ENCODE measurements at regions not wholly inside any gene's neighbourhood (a gene's known extent, or its start where the extent isn't known, plus 50 kb on each side); places are given as distances from the start of the nearest gene placed in this dataset.

- no peak for DNase-seq
- H3K4me3 ChIP-seq, result no peak overlapping the region
- H3K27ac ChIP-seq, result no peak overlapping the region
- H3K4me1 ChIP-seq, result no peaks in the 10 kb centered on the region
- H3K36me3 ChIP-seq, result no peaks in the 10 kb centered on the region
- intact Hi-C loops (cut with DNase I), result no loop called here
- H3K9ac ChIP-seq (ENCODE audit: low read depth in 2 of 2, low read length in 2 of 2), result no peak overlapping the region
- no peak for TF ChIP-seq CTCF (IDR thresholded peaks at IDR 0.05)
- no peaks in the 10 kb centered on the region for H3K27me3 ChIP-seq
- H3K9me3 ChIP-seq, result no peaks in the 10 kb centered on the region
Observed at GRCh38 chr16:26731729-26732128, 335.0 kb upstream of the C16orf82 start.

GRCh38 chr16:26733710-26734109 lies 333.0 kb upstream of the C16orf82 start:
- no peak for DNase-seq
- no peak overlapping the region for H3K4me3 ChIP-seq
- H3K9ac ChIP-seq (ENCODE audit: low read depth in 2 of 2, low read length in 2 of 2), result no peak overlapping the region
- no peak overlapping the region for H3K27ac ChIP-seq
- no peaks in the 10 kb centered on the region for H3K36me3 ChIP-seq
- no peaks in the 10 kb centered on the region for H3K27me3 ChIP-seq
- no peaks in the 10 kb centered on the region for H3K9me3 ChIP-seq
- H3K4me1 ChIP-seq, result no peaks in the 10 kb centered on the region
- no peak for TF ChIP-seq CTCF (IDR thresholded peaks at IDR 0.05)
- intact Hi-C loops (cut with DNase I), result no loop called here

GRCh38 chr16:26735521-26735920 lies 331.2 kb upstream of the C16orf82 start:
- Histone ChIP-seq H3K36me3 (no peaks in the 10 kb centered on the region), H3K27ac (no peak overlapping the region), H3K4me1 (no peaks in the 10 kb centered on the region), H3K9me3 (no peaks in the 10 kb centered on the region), H3K4me3 (no peak overlapping the region), H3K27me3 (no peaks in the 10 kb centered on the region), H3K9ac (ENCODE audit: low read depth in 2 of 2, low read length in 2 of 2) (no peak overlapping the region)
- no peak for DNase-seq
- intact Hi-C loops (cut with DNase I), result no loop called here
- no peak for TF ChIP-seq CTCF (IDR thresholded peaks at IDR 0.05)

- no peak overlapping the region for H3K27ac ChIP-seq
- no peaks in the 10 kb centered on the region for H3K4me1 ChIP-seq
Observed at GRCh38 chr16:26736084-26736483, 330.6 kb upstream of the C16orf82 start.

DNA sequence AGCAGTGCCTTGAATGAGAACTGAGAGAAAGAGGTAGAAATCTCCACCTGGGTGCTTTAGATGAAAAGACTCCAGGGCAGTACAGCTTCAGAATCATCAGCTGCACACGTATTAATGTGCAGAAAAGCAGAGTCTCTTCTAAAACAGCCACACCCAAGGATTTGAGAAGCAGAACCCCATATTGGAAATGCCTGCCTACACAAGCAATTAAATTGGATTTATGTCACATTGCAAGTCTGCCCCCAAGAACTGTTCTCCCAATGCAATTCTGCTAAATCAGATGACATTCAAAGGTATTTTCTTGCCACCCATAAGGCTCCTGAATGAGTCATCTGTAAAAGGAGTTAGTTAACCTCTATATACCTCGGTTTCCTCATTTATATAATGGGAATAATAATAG lies 326.0 kb upstream of the C16orf82 start:
- Histone ChIP-seq H3K9me3 (no peaks in the 10 kb centered on the region), H3K27ac (no peak overlapping the region), H3K4me3 (no peak overlapping the region), H3K9ac (ENCODE audit: low read depth in 2 of 2, low read length in 2 of 2) (no peak overlapping the region), H3K27me3 (no peaks in the 10 kb centered on the region), H3K36me3 (no peaks in the 10 kb centered on the region), H3K4me1 (no peaks in the 10 kb centered on the region)
- no peak for DNase-seq
- intact Hi-C loops (cut with DNase I), result no loop called here
- TF ChIP-seq CTCF (IDR thresholded peaks at IDR 0.05), result no peak

More at GRCh38 chr16:26736084-26736483, 330.6 kb upstream of the C16orf82 start:
- DNase-seq, result no peak
- no peaks in the 10 kb centered on the region for H3K9me3 ChIP-seq
- no peaks in the 10 kb centered on the region for H3K27me3 ChIP-seq
- H3K36me3 ChIP-seq, result no peaks in the 10 kb centered on the region
- H3K9ac ChIP-seq (ENCODE audit: low read depth in 2 of 2, low read length in 2 of 2), result no peak overlapping the region
- intact Hi-C loops (cut with DNase I), result no loop called here
- no peak overlapping the region for H3K4me3 ChIP-seq
- TF ChIP-seq CTCF (IDR thresholded peaks at IDR 0.05), result no peak

DNA sequence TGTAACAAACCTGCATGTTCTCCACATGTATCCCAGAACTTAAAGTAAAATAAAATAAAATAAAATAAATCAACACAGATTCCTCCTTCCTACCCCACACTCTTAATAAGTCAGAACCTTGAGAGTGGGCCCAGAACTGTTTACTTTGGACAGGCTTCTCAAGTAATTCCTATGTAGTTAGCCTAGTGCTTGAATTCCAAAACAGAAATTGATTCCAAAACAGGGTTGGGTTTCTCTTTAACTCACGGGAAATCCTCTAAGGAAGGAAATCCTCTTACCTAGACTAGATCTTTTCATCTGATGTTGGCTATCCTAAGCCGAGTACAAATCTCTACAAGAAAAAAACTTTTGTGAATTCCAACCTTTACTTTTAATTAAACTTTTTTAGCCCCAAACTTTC lies 324.7 kb upstream of the C16orf82 start:
- H3K36me3 ChIP-seq, result no peaks in the 10 kb centered on the region
- intact Hi-C loops (cut with DNase I), result no loop called here
- H3K27me3 ChIP-seq, result no peaks in the 10 kb centered on the region
- H3K9ac ChIP-seq (ENCODE audit: low read depth in 2 of 2, low read length in 2 of 2), result no peak overlapping the region
- no peak for DNase-seq
- no peaks in the 10 kb centered on the region for H3K9me3 ChIP-seq
- no peak overlapping the region for H3K4me3 ChIP-seq
- TF ChIP-seq CTCF (IDR thresholded peaks at IDR 0.05), result no peak
- H3K4me1 ChIP-seq, result no peaks in the 10 kb centered on the region
- H3K27ac ChIP-seq, result no peak overlapping the region
